Rectal smooth muscle tissue (tissue), 1 donor: ENCODE measurements at regions not wholly inside any gene's neighbourhood (a gene's known extent, or its start where the extent isn't known, plus 50 kb on each side); places are given as distances from the start of the nearest gene placed in this dataset.

Experiments used
- H3K27ac ChIP-seq: one replicate; pipeline ENCODE4 v1.7.0; 2013; ENCODE audit warnings: low read depth, low read length, inconsistent platforms
- H3K27me3 ChIP-seq: one replicate; pipeline ENCODE4 v1.7.0; 2013; ENCODE audit warnings: low read length; ENCODE audit not compliant: control insufficient read depth, insufficient read depth
- H3K36me3 ChIP-seq: one replicate; pipeline ENCODE4 v1.7.0; 2013; ENCODE audit warnings: low read length; ENCODE audit not compliant: control insufficient read depth, insufficient read depth
- H3K4me1 ChIP-seq: one replicate; pipeline ENCODE4 v1.7.0; 2013; ENCODE audit warnings: low read length; ENCODE audit not compliant: control insufficient read depth, insufficient read depth
- H3K4me3 ChIP-seq: one replicate; pipeline ENCODE4 v1.7.0; 2013; ENCODE audit warnings: low read length
- H3K9ac ChIP-seq: one replicate; pipeline ENCODE4 v1.7.0; 2013; ENCODE audit warnings: low read length

DNA sequence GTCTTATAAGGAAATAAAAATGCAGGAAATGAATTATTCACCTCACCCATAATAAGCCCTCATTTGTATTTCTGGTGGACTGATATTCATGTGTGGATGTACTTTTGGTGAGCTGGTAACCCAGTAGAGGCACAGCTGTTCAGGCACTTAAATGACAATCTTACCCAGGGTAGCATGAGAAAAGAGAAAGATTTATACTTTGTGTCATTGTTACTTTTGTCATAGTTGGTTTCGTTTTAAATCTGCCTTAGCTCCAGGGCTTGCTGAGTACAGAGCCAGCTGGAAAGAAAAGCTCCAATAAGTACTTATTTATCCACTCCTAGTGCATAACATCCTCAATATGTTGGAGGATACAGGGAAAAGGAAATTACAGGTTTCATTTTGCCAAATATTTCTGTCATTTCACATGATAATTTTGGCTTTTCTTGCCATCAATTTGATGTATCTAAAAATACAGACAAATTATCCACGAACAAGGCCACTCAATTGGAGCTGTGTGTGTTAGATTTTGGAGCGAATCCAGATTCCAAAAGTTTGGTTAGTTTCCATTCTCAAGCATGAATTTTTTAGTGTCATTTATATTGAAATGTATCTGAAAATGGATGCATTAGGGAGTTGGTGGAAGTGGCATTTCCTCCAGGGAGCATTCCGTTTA lies 1276.1 kb upstream of the FAM98A start:
- Histone ChIP-seq H3K4me3 (no peak overlapping the region), H3K36me3 (no peaks in the 10 kb centered on the region)

GRCh38 chr2:34853646-34854045 lies 1254.5 kb upstream of the FAM98A start:
- Histone ChIP-seq H3K27ac (no peak overlapping the region), H3K4me1 (no peaks in the 10 kb centered on the region), H3K9ac (no peak overlapping the region), H3K4me3 (no peak overlapping the region), H3K27me3 (no peaks in the 10 kb centered on the region), H3K36me3 (no peaks in the 10 kb centered on the region)

More for the DNA sequence above, 1276.1 kb upstream of the FAM98A start:
- no peaks in the 10 kb centered on the region for H3K27me3 ChIP-seq
- no peak overlapping the region for H3K27ac ChIP-seq
- no peaks in the 10 kb centered on the region for H3K4me1 ChIP-seq
- no peak overlapping the region for H3K9ac ChIP-seq

GRCh38 chr2:34851804-34852203 lies 1252.7 kb upstream of the FAM98A start:
- H3K36me3 ChIP-seq = no peaks in the 10 kb centered on the region
- H3K4me1 ChIP-seq = no peaks in the 10 kb centered on the region
- no peak overlapping the region for H3K9ac ChIP-seq
- no peaks in the 10 kb centered on the region for H3K27me3 ChIP-seq
- H3K4me3 ChIP-seq = no peak overlapping the region
- H3K27ac ChIP-seq = no peak overlapping the region

GRCh38 chr2:34849827-34850226 lies 1250.7 kb upstream of the FAM98A start:
- H3K4me1 ChIP-seq = no peaks in the 10 kb centered on the region

GRCh38 chr2:34848691-34849090 lies 1249.6 kb upstream of the FAM98A start:
- Histone ChIP-seq H3K4me1 (no peaks in the 10 kb centered on the region), H3K36me3 (no peaks in the 10 kb centered on the region), H3K4me3 (no peak overlapping the region), H3K27ac (no peak overlapping the region), H3K27me3 (no peaks in the 10 kb centered on the region), H3K9ac (no peak overlapping the region)

More at GRCh38 chr2:34849827-34850226, 1250.7 kb upstream of the FAM98A start:
- no peak overlapping the region for H3K9ac ChIP-seq
- no peaks in the 10 kb centered on the region for H3K27me3 ChIP-seq
- H3K36me3 ChIP-seq = no peaks in the 10 kb centered on the region
- no peak overlapping the region for H3K27ac ChIP-seq
- no peak overlapping the region for H3K4me3 ChIP-seq

DNA sequence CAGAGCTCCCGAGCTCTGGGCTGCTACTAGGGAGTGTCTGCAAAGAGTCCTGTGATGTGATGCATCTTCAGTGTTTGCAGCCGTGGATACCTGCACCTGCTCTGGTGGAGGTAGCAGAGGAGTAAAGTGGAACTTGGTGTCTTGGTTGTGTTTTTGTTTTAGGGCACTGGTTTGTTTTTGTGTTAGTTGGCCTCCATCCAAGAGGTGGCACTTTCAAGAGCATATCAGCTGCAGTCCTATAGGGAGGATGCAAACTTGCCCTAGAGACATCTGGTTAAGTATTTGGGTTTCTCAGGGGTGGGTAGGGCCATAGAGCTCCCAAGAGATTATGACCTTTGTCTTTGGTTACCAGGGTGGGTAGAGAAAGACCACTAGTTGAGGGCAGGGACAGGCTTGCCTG lies 1249.0 kb upstream of the FAM98A start:
- Histone ChIP-seq H3K4me3 (no peak overlapping the region), H3K27ac (no peak overlapping the region), H3K36me3 (no peaks in the 10 kb centered on the region), H3K9ac (no peak overlapping the region), H3K4me1 (no peaks in the 10 kb centered on the region), H3K27me3 (no peaks in the 10 kb centered on the region)

GRCh38 chr2:34844629-34845028 lies 1245.5 kb upstream of the FAM98A start:
- Histone ChIP-seq H3K27ac (no peak overlapping the region), H3K9ac (no peak overlapping the region), H3K36me3 (no peaks in the 10 kb centered on the region), H3K4me3 (no peak overlapping the region), H3K27me3 (no peaks in the 10 kb centered on the region), H3K4me1 (no peaks in the 10 kb centered on the region)

DNA sequence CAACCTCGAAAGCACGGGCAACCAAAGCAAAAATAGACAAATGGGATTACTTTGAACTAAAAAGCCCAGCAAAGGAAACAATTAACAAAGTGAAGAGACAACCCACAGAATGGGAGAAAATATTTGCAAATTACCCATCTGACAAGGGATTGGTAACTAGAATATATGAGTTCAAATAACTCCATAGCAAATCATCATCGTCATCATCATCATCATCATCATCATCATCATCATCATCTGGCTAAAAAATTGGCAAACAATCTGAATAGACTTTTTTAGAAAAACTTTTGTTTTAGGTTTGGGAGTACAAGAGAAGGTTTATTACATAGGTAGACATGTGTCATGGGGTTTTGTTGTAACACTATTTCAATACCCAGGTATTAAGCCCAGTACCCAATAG lies 1239.3 kb upstream of the FAM98A start:
- Histone ChIP-seq H3K27me3 (no peaks in the 10 kb centered on the region), H3K9ac (no peak overlapping the region)

DNA sequence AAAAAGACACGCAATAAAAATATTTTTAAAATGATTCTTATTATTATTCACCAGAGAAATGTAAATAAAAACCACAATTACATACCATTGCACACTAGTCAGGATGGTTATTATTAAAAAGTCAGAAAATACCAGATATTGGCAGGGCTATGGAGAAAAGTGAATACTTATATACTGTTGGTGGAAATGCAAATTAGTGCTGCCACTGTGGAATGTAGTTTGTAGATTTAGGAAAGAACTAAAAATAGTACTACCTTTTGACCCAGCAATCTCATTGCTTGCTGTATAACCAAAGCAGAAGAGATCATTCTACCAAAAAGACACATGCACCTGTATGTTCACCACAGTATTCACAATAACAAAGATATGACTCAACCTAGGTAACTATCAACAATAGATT lies 1237.3 kb upstream of the FAM98A start:
- H3K36me3 ChIP-seq = no peaks in the 10 kb centered on the region
- no peak overlapping the region for H3K4me3 ChIP-seq
- H3K4me1 ChIP-seq = no peaks in the 10 kb centered on the region
- no peak overlapping the region for H3K27ac ChIP-seq
- no peak overlapping the region for H3K9ac ChIP-seq
- no peaks in the 10 kb centered on the region for H3K27me3 ChIP-seq

More for the DNA sequence above, 1239.3 kb upstream of the FAM98A start:
- Histone ChIP-seq H3K27ac (no peak overlapping the region), H3K4me3 (no peak overlapping the region), H3K36me3 (no peaks in the 10 kb centered on the region), H3K4me1 (no peaks in the 10 kb centered on the region)

DNA sequence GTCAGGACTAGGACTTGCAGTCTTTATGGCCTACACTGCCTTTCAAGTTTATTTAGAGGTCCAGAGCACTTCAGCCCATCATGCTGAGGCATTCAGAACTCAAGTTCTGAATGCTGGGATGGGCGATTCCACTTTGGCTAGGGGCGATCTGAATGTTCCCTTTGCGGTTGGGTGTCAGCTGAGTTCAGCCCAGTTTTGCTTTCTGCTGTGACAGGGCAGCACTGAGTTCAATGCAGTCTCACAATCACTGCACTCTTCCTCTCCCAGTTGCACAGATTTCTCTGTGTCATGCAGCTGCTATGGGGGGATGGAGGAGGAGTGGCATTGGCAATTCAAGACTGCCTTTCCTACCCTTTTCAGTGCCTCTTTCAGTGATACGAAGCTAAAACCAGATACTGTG lies 1232.0 kb upstream of the FAM98A start:
- Histone ChIP-seq H3K27me3 (no peaks in the 10 kb centered on the region), H3K36me3 (no peaks in the 10 kb centered on the region), H3K4me1 (no peaks in the 10 kb centered on the region), H3K9ac (no peak overlapping the region), H3K27ac (no peak overlapping the region), H3K4me3 (no peak overlapping the region)

- H3K27me3 ChIP-seq = no peaks in the 10 kb centered on the region
- H3K4me3 ChIP-seq = no peak overlapping the region
- H3K9ac ChIP-seq = no peak overlapping the region
- no peaks in the 10 kb centered on the region for H3K4me1 ChIP-seq
- H3K36me3 ChIP-seq = no peaks in the 10 kb centered on the region
- H3K27ac ChIP-seq = no peak overlapping the region
Measured at GRCh38 chr2:34828481-34828880, 1229.4 kb upstream of the FAM98A start.

DNA sequence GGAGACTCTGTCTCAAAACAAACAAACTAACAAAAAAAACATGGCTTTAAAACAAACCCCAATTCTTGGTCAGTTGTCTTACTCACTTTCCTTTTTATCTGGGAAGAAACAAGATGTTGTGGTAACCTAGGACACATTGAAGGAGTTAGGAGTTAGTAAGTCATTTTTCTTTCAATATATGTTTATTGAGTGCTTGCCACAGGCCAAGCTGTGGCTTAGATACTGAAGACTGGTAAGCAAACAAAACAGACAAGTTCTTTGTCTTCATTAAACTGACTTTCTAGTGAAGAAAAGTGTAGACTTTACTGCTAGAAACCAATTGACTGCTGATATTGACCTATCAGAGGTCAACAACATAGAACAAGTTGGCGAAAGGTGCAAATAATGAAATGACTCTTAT lies 1228.3 kb upstream of the FAM98A start:
- Histone ChIP-seq H3K27me3 (no peaks in the 10 kb centered on the region), H3K27ac (no peak overlapping the region), H3K9ac (no peak overlapping the region), H3K36me3 (no peaks in the 10 kb centered on the region), H3K4me3 (no peak overlapping the region), H3K4me1 (no peaks in the 10 kb centered on the region)

DNA sequence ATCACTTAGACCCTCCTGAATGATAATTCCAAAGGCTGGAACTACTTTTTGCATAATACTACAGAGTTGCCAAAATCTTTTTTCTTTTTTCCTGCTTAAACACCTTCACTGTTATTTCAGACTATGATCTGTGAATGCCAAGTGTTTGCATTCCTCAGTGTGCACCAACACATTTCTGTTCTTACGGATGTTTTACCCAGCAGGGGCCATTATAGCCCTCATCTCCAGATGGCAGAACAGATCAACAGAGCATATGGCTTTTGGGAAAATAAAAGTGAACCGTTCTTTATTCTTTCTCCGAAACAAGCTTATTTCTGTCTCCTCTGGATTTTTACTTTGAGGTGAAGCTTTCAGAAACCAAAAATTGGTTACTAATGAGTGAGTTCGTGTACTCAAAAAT lies 1226.6 kb upstream of the FAM98A start:
- Histone ChIP-seq H3K27me3 (no peaks in the 10 kb centered on the region), H3K27ac (no peak overlapping the region), H3K4me1 (no peaks in the 10 kb centered on the region), H3K4me3 (no peak overlapping the region), H3K9ac (no peak overlapping the region), H3K36me3 (no peaks in the 10 kb centered on the region)
